Esophagus muscularis mucosa (tissue), 4 donors: ENCODE measurements at regions not wholly inside any gene's neighbourhood (a gene's known extent, or its start where the extent isn't known, plus 50 kb on each side); places are given as distances from the start of the nearest gene placed in this dataset.
"Not testable (repeated sequence)": the region's sequence is repeated elsewhere in the genome, so short reads cannot be mapped to it uniquely, and the experiment has no call there.

Experiments
- DNase-seq: peaks from one replicate; pipeline ENCODE4 v3.0.0-alpha.2; 2017; ENCODE audit errors: extremely low spot score
- H3K27ac ChIP-seq, 4 donors: fragments of 200-600 bp; sonication (generic); replicated peaks in 1 of 4; 1 replicate in 3 of 4; 2 replicates in 1 of 4; pipeline ENCODE4 v1.5.1; 2016 to 2019; ENCODE audit warnings: mild to moderate bottlenecking in 1 of 4
- H3K27me3 ChIP-seq, 4 donors: fragments of 200-600 bp; sonication (generic); one replicate each; pipeline versions ENCODE4 v1.5.1 to v1.6.0; 2016 to 2019
- H3K36me3 ChIP-seq, 4 donors: fragments of 200-600 bp; sonication (generic); one replicate each; pipeline ENCODE4 v1.5.1; 2016 to 2019
- H3K4me1 ChIP-seq, 4 donors: fragments of 200-600 bp; sonication (generic); one replicate each; pipeline ENCODE4 v1.5.1; 2016 to 2019
- H3K4me3 ChIP-seq, 4 donors: fragments of 200-600 bp; sonication (generic); 1 replicate in 2 of 4; 2 replicates in 2 of 4; pipeline ENCODE4 v1.5.1; 2016 to 2019; ENCODE audit warnings: mild to moderate bottlenecking in 4 of 4, moderate library complexity in 1 of 4
- H3K9me3 ChIP-seq, 4 donors: fragments of 200-600 bp; sonication (generic); 1 replicate in 3 of 4; 2 replicates in 1 of 4; pipeline ENCODE4 v1.5.1; 2016 to 2019
- EP300 ChIP-seq: sonication (generic); formaldehyde crosslinking; IDR thresholded peaks from one replicate; pipeline ENCODE4 v1.6.1; 2017; ENCODE audit warnings: antibody characterized with exemption
- POLR2A ChIP-seq: fragments of 450-650 bp; IDR thresholded peaks from one replicate; pipeline ENCODE4 v1.6.1; 2017; ENCODE audit warnings: antibody characterized with exemption, moderate library complexity, mild to moderate bottlenecking, low read depth
- POLR2AphosphoS5 ChIP-seq, 2 donors: sonication (generic); formaldehyde crosslinking; IDR thresholded peaks; one replicate each; pipeline ENCODE4 v1.6.1; 2017; ENCODE audit warnings: antibody characterized with exemption in 2 of 2
- WGBS: methylation state at CpG from one replicate; pipeline ENCODE4 v1.1.5; 2018; 5-methylcytosine and 5-hydroxymethylcytosine counted together
- intact Hi-C: fragments of 100-400 bp; cut with DNase I; formaldehyde crosslinking; loops from one replicate; pipeline ENCODE4 v1.15.1; 2023
- TF ChIP-seq, protein P1 (sequence below), 3 experiments: fragments of 200-600 bp in 2 of 3; fragments of 450-650 bp in 1 of 3; sonication (generic) in 2 of 3; IDR thresholded peaks; one replicate each; pipeline ENCODE4 v1.5.1; 2017 to 2019; ENCODE audit warnings: antibody characterized with exemption in 3 of 3, mild to moderate bottlenecking in 2 of 3, moderate library complexity in 1 of 3

GRCh38 chr2:84077496-84077895 lies 381.6 kb downstream of the SUCLG1 start:
- Histone ChIP-seq H3K36me3 (no peaks in the 10 kb centered on the region), H3K4me3 (no peak overlapping the region), H3K27me3 (no peaks in the 10 kb centered on the region), H3K9me3 (no peaks in the 10 kb centered on the region), H3K27ac (no peak overlapping the region), H3K4me1 (no peaks in the 10 kb centered on the region)
- intact Hi-C loops: no loop called here
- no peak for TF ChIP-seq POLR2AphosphoS5 (IDR thresholded peaks at IDR 0.05)
- no peak for TF ChIP-seq EP300
- TF ChIP-seq, protein P1, sequence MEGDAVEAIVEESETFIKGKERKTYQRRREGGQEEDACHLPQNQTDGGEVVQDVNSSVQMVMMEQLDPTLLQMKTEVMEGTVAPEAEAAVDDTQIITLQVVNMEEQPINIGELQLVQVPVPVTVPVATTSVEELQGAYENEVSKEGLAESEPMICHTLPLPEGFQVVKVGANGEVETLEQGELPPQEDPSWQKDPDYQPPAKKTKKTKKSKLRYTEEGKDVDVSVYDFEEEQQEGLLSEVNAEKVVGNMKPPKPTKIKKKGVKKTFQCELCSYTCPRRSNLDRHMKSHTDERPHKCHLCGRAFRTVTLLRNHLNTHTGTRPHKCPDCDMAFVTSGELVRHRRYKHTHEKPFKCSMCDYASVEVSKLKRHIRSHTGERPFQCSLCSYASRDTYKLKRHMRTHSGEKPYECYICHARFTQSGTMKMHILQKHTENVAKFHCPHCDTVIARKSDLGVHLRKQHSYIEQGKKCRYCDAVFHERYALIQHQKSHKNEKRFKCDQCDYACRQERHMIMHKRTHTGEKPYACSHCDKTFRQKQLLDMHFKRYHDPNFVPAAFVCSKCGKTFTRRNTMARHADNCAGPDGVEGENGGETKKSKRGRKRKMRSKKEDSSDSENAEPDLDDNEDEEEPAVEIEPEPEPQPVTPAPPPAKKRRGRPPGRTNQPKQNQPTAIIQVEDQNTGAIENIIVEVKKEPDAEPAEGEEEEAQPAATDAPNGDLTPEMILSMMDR (IDR thresholded peaks at IDR 0.05): peak; percentile 17 to 29 (median 20)
- no peak for TF ChIP-seq POLR2A
- WGBS: 75% methylated on average over 2 of the region's 2 CpGs
- DNase-seq: no peak

DNA sequence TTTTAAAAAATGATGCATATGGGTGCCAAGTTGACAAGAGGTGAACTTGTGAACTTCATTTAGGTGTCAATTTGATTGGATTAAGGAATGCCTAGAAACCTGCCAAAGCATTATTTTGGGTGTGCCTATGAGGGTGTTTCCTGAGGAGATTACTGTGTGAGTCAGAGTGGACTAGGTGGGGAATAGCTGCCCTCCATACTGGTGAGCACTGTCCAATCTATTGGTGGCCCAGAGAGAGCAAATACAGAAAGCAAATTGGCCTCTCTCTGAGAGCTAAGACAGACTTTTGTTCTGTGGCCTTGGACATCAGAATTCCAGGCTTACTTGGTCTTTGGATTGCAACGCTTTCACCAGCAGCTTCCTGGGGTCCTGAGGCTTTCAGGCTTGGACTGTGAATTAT lies 388.0 kb downstream of the SUCLG1 start:
- Histone ChIP-seq H3K27ac (no peak overlapping the region), H3K4me3 (no peak overlapping the region), H3K36me3 (no peaks in the 10 kb centered on the region), H3K27me3 (no peaks in the 10 kb centered on the region), H3K4me1 (no peaks in the 10 kb centered on the region), H3K9me3 (no peaks in the 10 kb centered on the region)
- no peak for DNase-seq
- intact Hi-C loops: no loop called here
- 89% methylated on average over 1 of the region's 1 CpG for WGBS
- TF ChIP-seq EP300 (no peak), POLR2A (no peak), POLR2AphosphoS5 (IDR thresholded peaks at IDR 0.05) (no peak)
- TF ChIP-seq, protein P1 (IDR thresholded peaks at IDR 0.05): no peak

DNA sequence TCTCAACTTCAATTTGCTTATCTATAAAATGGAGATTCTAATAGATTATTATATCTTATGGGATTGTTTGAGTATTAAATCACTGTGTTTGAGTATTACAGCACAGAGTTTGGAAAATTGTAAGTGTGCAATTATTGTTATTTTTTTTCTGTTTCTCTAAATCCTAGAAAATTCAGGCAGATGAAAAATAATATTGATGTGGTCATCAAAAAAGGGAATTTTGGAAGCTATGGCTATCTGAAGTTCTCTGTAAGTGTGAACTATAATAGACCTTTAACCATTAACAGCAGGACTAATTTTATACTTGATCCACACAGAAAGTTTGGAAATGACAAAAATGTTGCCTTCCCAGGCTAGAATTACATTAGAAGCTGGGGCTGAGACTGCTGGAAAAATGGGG lies 393.2 kb downstream of the SUCLG1 start:
- TF ChIP-seq POLR2A: no peak
- TF ChIP-seq, protein P1 (IDR thresholded peaks at IDR 0.05): no peak
- no peak for TF ChIP-seq EP300
- TF ChIP-seq POLR2AphosphoS5 (IDR thresholded peaks at IDR 0.05): no peak
- Histone ChIP-seq H3K9me3 (no peaks in the 10 kb centered on the region), H3K27me3 (no peaks in the 10 kb centered on the region), H3K36me3 (no peaks in the 10 kb centered on the region), H3K4me3 (no peak overlapping the region), H3K27ac (no peak overlapping the region), H3K4me1 (no peaks in the 10 kb centered on the region)
- DNase-seq: no peak
- intact Hi-C loops: no loop called here

DNA sequence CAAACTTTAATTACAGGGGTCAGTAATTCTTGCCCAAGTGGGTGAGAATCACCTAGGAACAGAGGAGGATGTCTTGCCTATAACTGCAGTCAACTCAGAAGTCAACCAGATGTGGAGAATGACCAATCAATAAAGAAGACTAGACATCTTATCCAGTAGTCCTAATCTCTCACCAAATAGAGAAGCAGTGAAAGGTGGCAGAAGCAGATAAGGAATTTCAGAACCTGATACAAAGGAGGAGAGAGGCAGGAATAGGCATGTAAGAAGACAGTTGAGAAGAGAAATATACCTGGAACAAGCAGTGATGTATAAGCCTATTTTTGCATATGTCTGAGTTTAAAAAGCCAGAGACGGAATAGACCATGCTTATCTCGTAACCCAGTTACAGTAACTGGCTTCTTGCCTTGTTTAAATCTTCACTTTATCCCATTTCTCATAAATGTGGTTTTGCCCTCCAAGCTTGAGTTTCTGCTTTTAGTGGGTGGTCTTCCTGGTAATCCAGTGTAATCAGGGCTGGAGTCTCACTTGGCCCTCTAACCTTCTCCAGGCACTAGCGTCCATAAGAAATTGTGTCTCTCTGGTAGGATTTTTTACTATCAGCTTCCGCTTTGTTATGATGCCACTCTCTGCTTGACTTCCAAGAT lies 401.0 kb downstream of the SUCLG1 start:
- Histone ChIP-seq H3K36me3 (no peaks in the 10 kb centered on the region), H3K9me3 (no peaks in the 10 kb centered on the region), H3K4me3 (no peak overlapping the region), H3K4me1 (no peaks in the 10 kb centered on the region), H3K27ac (no peak overlapping the region), H3K27me3 (no peaks in the 10 kb centered on the region)
- intact Hi-C loops: no loop called here
- WGBS: 85% methylated on average over 4 of the region's 4 CpGs
- no peak for DNase-seq
- TF ChIP-seq, protein P1 (IDR thresholded peaks at IDR 0.05): no peak
- TF ChIP-seq POLR2A (no peak), EP300 (no peak), POLR2AphosphoS5 (IDR thresholded peaks at IDR 0.05) (no peak)

GRCh38 chr2:84055816-84056215 lies 403.3 kb downstream of the SUCLG1 start:
- intact Hi-C loops: no loop called here
- TF ChIP-seq POLR2AphosphoS5 (IDR thresholded peaks at IDR 0.05) (no peak), EP300 (no peak), POLR2A (no peak)
- TF ChIP-seq, protein P1 (IDR thresholded peaks at IDR 0.05): no peak
- 48% methylated on average over 1 of the region's 1 CpG for WGBS

DNA sequence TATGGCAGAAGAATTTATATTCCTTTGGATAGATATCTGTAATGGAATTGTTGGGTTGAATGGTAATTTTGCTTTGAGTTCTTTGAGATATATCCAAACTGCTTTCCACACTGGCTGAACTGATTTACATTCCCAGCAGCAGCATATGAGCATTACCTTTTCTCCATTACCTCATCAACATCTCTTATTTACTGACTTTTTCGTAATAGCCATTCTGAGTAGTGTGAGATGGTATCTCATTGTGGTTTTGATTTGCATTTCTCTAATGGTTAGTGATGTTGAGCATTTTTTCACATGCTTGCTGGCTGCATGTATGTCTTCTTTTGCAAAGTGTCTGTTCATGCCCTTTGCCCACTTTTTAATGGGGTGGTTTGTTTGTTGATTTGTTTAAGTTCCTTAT lies 404.5 kb downstream of the SUCLG1 start:
- DNase-seq, intact Hi-C loops, H3K36me3 ChIP-seq, H3K27ac ChIP-seq, H3K9me3 ChIP-seq, H3K4me3 ChIP-seq, H3K27me3 ChIP-seq, H3K4me1 ChIP-seq: not testable (repeated sequence)
- whole genome bisulfite sequencing: 80% methylated on average over 1 of the region's 1 CpG

More at GRCh38 chr2:84055816-84056215, 403.3 kb downstream of the SUCLG1 start:
- Histone ChIP-seq H3K27ac (no peak overlapping the region), H3K9me3 (no peaks in the 10 kb centered on the region), H3K4me3 (no peak overlapping the region), H3K27me3 (no peaks in the 10 kb centered on the region), H3K36me3 (no peaks in the 10 kb centered on the region), H3K4me1 (no peaks in the 10 kb centered on the region)
- no peak for DNase-seq
